Ovary (tissue), 3 donors: ENCODE measurements at regions not wholly inside any gene's neighbourhood (a gene's known extent, or its start where the extent isn't known, plus 50 kb on each side); places are given as distances from the start of the nearest gene placed in this dataset.

Source experiments
- POLR2A ChIP-seq: fragments of 450-650 bp; IDR thresholded peaks from one replicate; pipeline ENCODE4 v1.6.1; 2017; ENCODE audit warnings: antibody characterized with exemption, mild to moderate bottlenecking, moderate library complexity
- TF ChIP-seq, protein P1 (sequence below), 3 donors: fragments of 450-650 bp in 2 of 3; fragments of 200-600 bp in 1 of 3; IDR thresholded peaks; one replicate each; pipeline versions ENCODE4 v1.5.1 to v1.8.0; 2016 to 2022; ENCODE audit warnings: antibody characterized with exemption in 3 of 3, mild to moderate bottlenecking in 1 of 3
- donor health status: DM: no; HTN: no; CAD: no.

DNA sequence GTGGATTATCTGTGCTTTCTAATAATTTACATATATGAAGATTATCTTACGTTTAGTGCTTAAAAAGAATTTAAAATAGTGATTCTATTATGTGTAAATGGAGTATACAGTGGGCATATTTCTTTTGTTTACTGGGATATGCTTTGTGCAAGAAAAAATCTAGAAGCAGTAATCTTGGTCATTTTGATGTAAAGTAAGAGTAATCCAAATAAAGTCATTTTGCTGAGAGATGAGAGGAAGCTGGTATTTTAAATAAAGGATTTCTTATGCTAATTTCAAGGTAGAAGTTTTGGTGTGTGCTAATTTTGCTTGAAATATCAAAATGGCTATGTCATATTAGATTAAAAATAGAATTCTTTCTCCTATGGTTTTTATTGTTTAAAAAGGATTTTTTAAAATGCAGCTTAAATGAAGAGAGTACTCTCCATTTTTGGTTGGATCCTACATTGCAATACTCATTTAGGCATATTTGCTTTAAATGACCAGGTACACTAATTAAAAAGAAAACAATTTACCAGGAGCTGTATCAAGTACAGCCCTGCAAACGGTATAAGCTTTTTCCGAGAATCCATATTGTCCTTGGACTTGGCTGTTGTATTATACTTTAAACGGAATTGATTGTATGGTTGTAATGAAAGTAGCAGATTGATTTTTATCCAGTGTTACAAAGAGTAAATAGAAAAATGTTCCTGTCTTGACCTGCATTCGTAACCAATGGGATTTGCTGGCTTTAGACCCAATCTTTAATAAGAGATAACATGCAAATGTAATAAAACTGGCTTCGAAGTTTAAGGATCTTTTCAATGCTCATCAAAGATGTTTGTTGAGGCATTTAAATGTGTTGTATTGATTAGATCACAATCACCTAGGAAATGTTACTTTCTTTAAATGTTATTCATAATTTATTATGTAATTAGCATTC is 574.7 kb downstream of the USP25 start:
- TF ChIP-seq POLR2A, result no peak
- TF ChIP-seq, protein P1, sequence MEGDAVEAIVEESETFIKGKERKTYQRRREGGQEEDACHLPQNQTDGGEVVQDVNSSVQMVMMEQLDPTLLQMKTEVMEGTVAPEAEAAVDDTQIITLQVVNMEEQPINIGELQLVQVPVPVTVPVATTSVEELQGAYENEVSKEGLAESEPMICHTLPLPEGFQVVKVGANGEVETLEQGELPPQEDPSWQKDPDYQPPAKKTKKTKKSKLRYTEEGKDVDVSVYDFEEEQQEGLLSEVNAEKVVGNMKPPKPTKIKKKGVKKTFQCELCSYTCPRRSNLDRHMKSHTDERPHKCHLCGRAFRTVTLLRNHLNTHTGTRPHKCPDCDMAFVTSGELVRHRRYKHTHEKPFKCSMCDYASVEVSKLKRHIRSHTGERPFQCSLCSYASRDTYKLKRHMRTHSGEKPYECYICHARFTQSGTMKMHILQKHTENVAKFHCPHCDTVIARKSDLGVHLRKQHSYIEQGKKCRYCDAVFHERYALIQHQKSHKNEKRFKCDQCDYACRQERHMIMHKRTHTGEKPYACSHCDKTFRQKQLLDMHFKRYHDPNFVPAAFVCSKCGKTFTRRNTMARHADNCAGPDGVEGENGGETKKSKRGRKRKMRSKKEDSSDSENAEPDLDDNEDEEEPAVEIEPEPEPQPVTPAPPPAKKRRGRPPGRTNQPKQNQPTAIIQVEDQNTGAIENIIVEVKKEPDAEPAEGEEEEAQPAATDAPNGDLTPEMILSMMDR (IDR thresholded peaks at IDR 0.05), result no peak
